Heart left ventricle (tissue), 16 donors: ENCODE measurements at regions not wholly inside any gene's neighbourhood (a gene's known extent, or its start where the extent isn't known, plus 50 kb on each side); places are given as distances from the start of the nearest gene placed in this dataset.

Source experiments
- ATAC-seq, 4 donors: fragments of 200-7000 bp; cut with Tn5 transposase; one replicate each; pipeline ENCODE4 v1.9.1; 2020 to 2022; ENCODE audit warnings: moderate library complexity in 4 of 4, mild to moderate bottlenecking in 3 of 4, moderate number of reproducible peaks in 1 of 4
- DNase-seq, 5 donors: peaks; one replicate each; pipeline ENCODE4 v3.0.0-alpha.2; 2020
- H3K27ac ChIP-seq, 12 donors: fragments of 200-600 bp; sonication (generic) in 4 of 12; one replicate each; pipeline versions ENCODE4 v1.5.0 to v1.8.0; 2016 to 2022; ENCODE audit warnings: mild to moderate bottlenecking in 2 of 12
- H3K27me3 ChIP-seq, 9 donors: fragments of 200-600 bp; sonication (generic) in 2 of 9; one replicate each; pipeline versions ENCODE4 v1.5.1 to v1.8.0; 2016 to 2022; ENCODE audit warnings: mild to moderate bottlenecking in 3 of 9
- H3K36me3 ChIP-seq, 9 donors: fragments of 200-600 bp; sonication (generic) in 2 of 9; one replicate each; pipeline versions ENCODE4 v1.5.0 to v1.8.0; 2018 to 2022; ENCODE audit warnings: mild to moderate bottlenecking in 2 of 9
- H3K4me1 ChIP-seq, 12 donors: fragments of 200-600 bp; sonication (generic) in 4 of 12; one replicate each; pipeline versions ENCODE4 v1.5.0 to v1.8.0; 2016 to 2022; ENCODE audit warnings: mild to moderate bottlenecking in 3 of 12
- H3K4me3 ChIP-seq, 12 donors: fragments of 200-600 bp; sonication (generic) in 4 of 12; one replicate each; pipeline versions ENCODE4 v1.5.0 to v1.8.0; 2017 to 2022; ENCODE audit warnings: mild to moderate bottlenecking in 9 of 12, moderate library complexity in 4 of 12
- H3K9me3 ChIP-seq, 12 donors: fragments of 200-600 bp; sonication (generic) in 4 of 12; one replicate each; pipeline versions ENCODE4 v1.5.0 to v1.8.0; 2016 to 2022; ENCODE audit warnings: mild to moderate bottlenecking in 1 of 12
- POLR2A ChIP-seq, 2 donors: fragments of 450-650 bp; IDR thresholded peaks; one replicate each; pipeline ENCODE4 v1.6.1; 2017; ENCODE audit warnings: antibody characterized with exemption in 2 of 2, mild to moderate bottlenecking in 2 of 2, moderate library complexity in 2 of 2
- WGBS, 4 donors: extraction: QIAGEN DNeasy Blood & Tissue Kit in 2 of 4; methylation state at CpG; one replicate each; pipeline versions ENCODE4 v1.1.5 to v1.1.7; 2013 to 2018; 5-methylcytosine and 5-hydroxymethylcytosine counted together
- intact Hi-C, 10 donors: fragments of 100-400 bp; cut with DNase I; formaldehyde crosslinking; loops; one replicate each; pipeline versions ENCODE4 v1.11.1 to v1.14.2; 2022
- TF ChIP-seq, protein P1 (sequence below), 12 donors: fragments of 200-600 bp; sonication (generic) in 4 of 12; IDR thresholded peaks; one replicate each; pipeline versions ENCODE4 v1.5.0 to v1.8.0; 2018 to 2022; ENCODE audit warnings: antibody characterized with exemption in 12 of 12, mild to moderate bottlenecking in 5 of 12
- donor health status: ischemic (EF 13 %, LVEDD 7.1; RV severe dilation, severe dysfunction).
- donor health status: healthy with polysubstance abuse.
- donor health status: DM: no; HTN: yes; CAD: no.
- donor health status: DM: no; HTN: no; CAD: no.
- donor health status: ischemic (EF 25% LVEDD 6.9; RV normal size, moderate dysfunction).
- donor health status: ischemic (EF 25% LVEDD 5.7; RV mildly dilated, moderate dysfunction).
- donor health status: healthy.
- donor health status: DM: yes; HTN: yes; CAD: no.
- donor health status: ischemic (EF 35%, LVEDD 5.7; RV mildly dilated, moderate dysfunction).
- donor health status: nonischemic (EF 11% LVEDD 7.7; RV severe dilation, severe dysfunction).
- donor health status: DM: yes; HTN: yes; CAD: no.
- donor health status: PGD.
- donor health status: ischemic (EF 29% LVEDD 5.4; RV normal size, mild dysfunction).
- donor health status: nonischemic (EF 23%, LVEDD 6.1; RV moderate dilation, normal function).

GRCh38 chr20:6674831-6675230, 92.7 kb upstream of the BMP2 start:
- Histone ChIP-seq H3K9me3 (no peaks in the 10 kb centered on the region), H3K27ac (no peak overlapping the region), H3K4me1 (no peaks in the 10 kb centered on the region), H3K36me3 (no peaks in the 10 kb centered on the region), H3K4me3 (no peak overlapping the region), H3K27me3 (no peaks in the 10 kb centered on the region)
- WGBS, 4 donors: 37 to 77% (median 42%) methylated on average over 1 of the region's 1 CpG
- intact Hi-C loops: no loop called here
- TF ChIP-seq POLR2A (IDR thresholded peaks at IDR 0.05): no peak
- TF ChIP-seq, protein P1, sequence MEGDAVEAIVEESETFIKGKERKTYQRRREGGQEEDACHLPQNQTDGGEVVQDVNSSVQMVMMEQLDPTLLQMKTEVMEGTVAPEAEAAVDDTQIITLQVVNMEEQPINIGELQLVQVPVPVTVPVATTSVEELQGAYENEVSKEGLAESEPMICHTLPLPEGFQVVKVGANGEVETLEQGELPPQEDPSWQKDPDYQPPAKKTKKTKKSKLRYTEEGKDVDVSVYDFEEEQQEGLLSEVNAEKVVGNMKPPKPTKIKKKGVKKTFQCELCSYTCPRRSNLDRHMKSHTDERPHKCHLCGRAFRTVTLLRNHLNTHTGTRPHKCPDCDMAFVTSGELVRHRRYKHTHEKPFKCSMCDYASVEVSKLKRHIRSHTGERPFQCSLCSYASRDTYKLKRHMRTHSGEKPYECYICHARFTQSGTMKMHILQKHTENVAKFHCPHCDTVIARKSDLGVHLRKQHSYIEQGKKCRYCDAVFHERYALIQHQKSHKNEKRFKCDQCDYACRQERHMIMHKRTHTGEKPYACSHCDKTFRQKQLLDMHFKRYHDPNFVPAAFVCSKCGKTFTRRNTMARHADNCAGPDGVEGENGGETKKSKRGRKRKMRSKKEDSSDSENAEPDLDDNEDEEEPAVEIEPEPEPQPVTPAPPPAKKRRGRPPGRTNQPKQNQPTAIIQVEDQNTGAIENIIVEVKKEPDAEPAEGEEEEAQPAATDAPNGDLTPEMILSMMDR (IDR thresholded peaks at IDR 0.05): no peak
- ATAC-seq: no peak
- no peak for DNase-seq

DNA sequence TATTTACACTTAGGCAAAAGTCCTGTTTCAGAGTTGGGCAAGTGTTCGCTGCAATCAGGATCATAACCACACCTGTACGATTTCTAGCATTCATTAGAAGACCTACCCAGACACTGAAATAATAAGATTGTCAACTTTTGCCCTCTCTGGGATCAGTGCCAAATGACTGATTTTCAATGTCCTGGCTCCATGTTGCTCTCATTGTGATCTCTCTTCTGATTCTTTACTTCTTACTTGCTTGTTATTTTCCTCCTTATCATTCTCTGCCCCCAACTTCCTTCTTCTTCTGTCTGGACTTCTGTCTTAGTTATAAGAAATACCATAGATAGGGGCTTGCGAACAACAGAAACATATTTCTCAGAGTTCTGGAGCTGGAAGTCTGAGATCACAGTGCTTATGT, 94.4 kb upstream of the BMP2 start:
- H3K4me1 ChIP-seq: no peaks in the 10 kb centered on the region
- no peaks in the 10 kb centered on the region for H3K36me3 ChIP-seq
- TF ChIP-seq POLR2A (IDR thresholded peaks at IDR 0.05): no peak
- TF ChIP-seq, protein P1 (IDR thresholded peaks at IDR 0.05): no peak
- H3K27ac ChIP-seq: no peak overlapping the region
- 58 to 67% (median 64%) methylated on average over 3 of the region's 3 CpGs for WGBS, 4 donors
- DNase-seq (no peak), ATAC-seq (no peak)
- H3K4me3 ChIP-seq: no peak overlapping the region
- no peaks in the 10 kb centered on the region for H3K27me3 ChIP-seq
- intact Hi-C loops: no loop called here
- H3K9me3 ChIP-seq: no peaks in the 10 kb centered on the region

DNA sequence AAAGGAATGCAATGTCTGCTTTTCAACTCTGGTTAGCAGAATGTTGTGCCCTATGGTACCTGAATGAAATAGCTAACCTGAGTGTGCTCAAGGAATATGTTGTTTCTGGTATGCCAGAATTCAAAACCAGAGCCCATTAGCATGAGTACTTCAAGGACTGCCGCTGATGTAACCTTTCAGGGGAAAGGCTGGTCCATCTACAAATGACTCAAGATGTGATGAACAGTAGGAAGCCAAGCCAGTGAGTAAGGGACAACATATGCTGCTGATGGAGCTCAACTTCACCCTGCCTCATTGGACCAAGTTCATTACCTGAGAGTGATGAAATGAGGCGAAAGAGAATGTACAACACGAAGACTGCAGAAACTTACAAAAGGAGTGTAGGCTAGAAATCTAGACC, 95.7 kb upstream of the BMP2 start:
- Histone ChIP-seq H3K27me3 (no peaks in the 10 kb centered on the region), H3K4me3 (no peak overlapping the region), H3K4me1 (no peaks in the 10 kb centered on the region), H3K9me3 (no peaks in the 10 kb centered on the region), H3K36me3 (no peaks in the 10 kb centered on the region), H3K27ac (no peak overlapping the region)
- intact Hi-C loops: no loop called here
- 82 to 95% (median 90%) methylated on average over 3 of the region's 3 CpGs for WGBS, 4 donors
- TF ChIP-seq, protein P1 (IDR thresholded peaks at IDR 0.05): no peak
- TF ChIP-seq POLR2A (IDR thresholded peaks at IDR 0.05): no peak
- ATAC-seq (no peak), DNase-seq (no peak)

DNA sequence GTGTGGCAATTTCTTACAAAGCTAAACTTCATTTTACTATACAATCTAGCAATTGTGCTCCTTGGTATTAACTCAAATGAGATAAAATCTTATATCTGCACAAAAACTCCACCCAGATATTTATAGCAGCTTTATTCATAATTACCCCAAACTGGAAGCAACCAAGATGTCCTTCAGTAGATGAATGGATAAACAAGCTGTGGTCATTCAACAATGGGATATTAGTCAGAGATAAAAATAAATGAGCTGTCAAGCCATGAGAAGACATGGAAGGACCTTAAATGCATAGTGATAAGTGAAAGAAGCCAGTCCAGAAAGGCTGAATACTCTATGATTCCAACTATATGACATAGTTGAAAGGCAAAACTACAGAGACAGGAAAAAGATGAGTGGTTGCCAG, 98.9 kb upstream of the BMP2 start:
- no peak for DNase-seq
- intact Hi-C loops: no loop called here
- no peaks in the 10 kb centered on the region for H3K36me3 ChIP-seq
- no peak overlapping the region for H3K27ac ChIP-seq
- no peaks in the 10 kb centered on the region for H3K4me1 ChIP-seq
- H3K9me3 ChIP-seq: peaks cover 0 to 5% (median 0%) of the 10 kb centered on the region in 12 donors
- TF ChIP-seq, protein P1 (IDR thresholded peaks at IDR 0.05): no peak
- TF ChIP-seq POLR2A (IDR thresholded peaks at IDR 0.05): no peak
- no peak for ATAC-seq
- no peaks in the 10 kb centered on the region for H3K27me3 ChIP-seq
- no peak overlapping the region for H3K4me3 ChIP-seq
